Parathyroid adenoma (tissue), 2 donors: ENCODE measurements at regions not wholly inside any gene's neighbourhood (a gene's known extent, or its start where the extent isn't known, plus 50 kb on each side); places are given as distances from the start of the nearest gene placed in this dataset.

Experiments used
- H2AFZ ChIP-seq: fragments of 300-600 bp; sonication (generic); one replicate; pipeline ENCODE4 v1.7.0; 2017; ENCODE audit warnings: antibody characterized with exemption, mild to moderate bottlenecking
- H3K27ac ChIP-seq: fragments of 300-600 bp; sonication (generic); one replicate; pipeline ENCODE4 v1.7.0; 2017
- H3K27me3 ChIP-seq: fragments of 300-600 bp; sonication (generic); one replicate; pipeline ENCODE4 v1.7.0; 2017; ENCODE audit warnings: low read length; ENCODE audit not compliant: control insufficient read depth, insufficient read depth
- H3K36me3 ChIP-seq: fragments of 300-600 bp; sonication (generic); one replicate; pipeline ENCODE4 v1.7.0; 2017; ENCODE audit warnings: low read length; ENCODE audit not compliant: control insufficient read depth, insufficient read depth
- H3K4me1 ChIP-seq: fragments of 300-600 bp; sonication (generic); one replicate; pipeline ENCODE4 v1.7.0; 2017; ENCODE audit warnings: control low read depth
- H3K4me2 ChIP-seq: fragments of 300-600 bp; sonication (generic); one replicate; pipeline ENCODE4 v1.7.0; 2017; ENCODE audit warnings: low read length
- H3K4me3 ChIP-seq: fragments of 300-600 bp; sonication (generic); one replicate; pipeline ENCODE4 v1.7.0; 2017; ENCODE audit warnings: low read depth, low read length
- H3K79me2 ChIP-seq: fragments of 300-600 bp; sonication (generic); one replicate; pipeline ENCODE4 v1.7.0; 2017; ENCODE audit warnings: control low read depth
- H3K9ac ChIP-seq: fragments of 300-600 bp; sonication (generic); one replicate; pipeline ENCODE4 v1.7.0; 2017; ENCODE audit warnings: mild to moderate bottlenecking
- H3K9me3 ChIP-seq: fragments of 300-600 bp; sonication (generic); one replicate; pipeline ENCODE4 v1.7.0; 2017; ENCODE audit warnings: low read length; ENCODE audit not compliant: control insufficient read depth
- CTCF ChIP-seq: fragments of 300-600 bp; sonication (generic); IDR thresholded peaks from one replicate; pipeline ENCODE4 v1.7.0; 2017; ENCODE audit warnings: antibody characterized with exemption, mild to moderate bottlenecking
- donor health status: primary hyperparathyroidism.

- Histone ChIP-seq H3K4me1 (no peaks in the 10 kb centered on the region), H3K36me3 (no peaks in the 10 kb centered on the region), H3K4me2 (no peak overlapping the region), H3K27me3 (no peaks in the 10 kb centered on the region), H3K27ac (no peak overlapping the region), H3K79me2 (no peaks in the 10 kb centered on the region), H3K9ac (no peak overlapping the region), H2AFZ (no peak overlapping the region), H3K9me3 (no peaks in the 10 kb centered on the region), H3K4me3 (no peak overlapping the region)
- no peak for TF ChIP-seq CTCF
These were observed 102.5 kb downstream of the INHBB start for GRCh38 chr2:120448436-120448835.

- Histone ChIP-seq H3K27me3 (no peaks in the 10 kb centered on the region), H3K4me3 (no peak overlapping the region), H3K9ac (no peak overlapping the region), H3K79me2 (no peaks in the 10 kb centered on the region), H3K36me3 (no peaks in the 10 kb centered on the region), H3K27ac (no peak overlapping the region), H3K4me1 (no peaks in the 10 kb centered on the region), H3K9me3 (no peaks in the 10 kb centered on the region), H3K4me2 (no peak overlapping the region), H2AFZ (no peak overlapping the region)
- no peak for TF ChIP-seq CTCF
These were observed 103.2 kb downstream of the INHBB start for GRCh38 chr2:120448961-120449810.

GRCh38 chr2:120450196-120450820 is 104.4 kb downstream of the INHBB start:
- Histone ChIP-seq H3K9me3 (no peaks in the 10 kb centered on the region), H3K27ac (no peak overlapping the region), H3K4me3 (no peak overlapping the region), H3K9ac (no peak overlapping the region), H3K36me3 (no peaks in the 10 kb centered on the region), H3K27me3 (no peaks in the 10 kb centered on the region), H3K79me2 (no peaks in the 10 kb centered on the region), H2AFZ (no peak overlapping the region), H3K4me2 (no peak overlapping the region), H3K4me1 (no peaks in the 10 kb centered on the region)
- no peak for TF ChIP-seq CTCF

- TF ChIP-seq CTCF = no peak
- no peak overlapping the region for H2AFZ ChIP-seq
- H3K79me2 ChIP-seq = no peaks in the 10 kb centered on the region
- H3K36me3 ChIP-seq = no peaks in the 10 kb centered on the region
- H3K27me3 ChIP-seq = no peaks in the 10 kb centered on the region
- H3K9me3 ChIP-seq = no peaks in the 10 kb centered on the region
- no peak overlapping the region for H3K4me3 ChIP-seq
- no peaks in the 10 kb centered on the region for H3K4me1 ChIP-seq
- no peak overlapping the region for H3K27ac ChIP-seq
- H3K9ac ChIP-seq = no peak overlapping the region
- H3K4me2 ChIP-seq = no peak overlapping the region
These were observed 105.4 kb downstream of the INHBB start for GRCh38 chr2:120451334-120451733.
